ENCODE measurements at regions not wholly inside any gene's neighbourhood (a gene's known extent, or its start where the extent isn't known, plus 50 kb on each side); places are given as distances from the start of the nearest gene placed in this dataset.

GRCh38 chr17:71422968-71423367 is 697.9 kb upstream of the SOX9 start:
- H3K4me3 ChIP-seq (ENCODE audit: low read length): no peak overlapping the region
- DNase-seq (ENCODE audit: low read depth): no peak
- TF ChIP-seq CTCF (IDR thresholded peaks at IDR 0.05; ENCODE audit: insufficient read depth, low read depth, low read length, missing control alignments): no peak

GRCh38 chr17:71423871-71424546 is 696.8 kb upstream of the SOX9 start:
- DNase-seq (ENCODE audit: low read depth): peak; percentile 97
- no peak overlapping the region for H3K4me3 ChIP-seq (ENCODE audit: low read length)
- TF ChIP-seq CTCF (IDR thresholded peaks at IDR 0.05; ENCODE audit: insufficient read depth, low read depth, low read length, missing control alignments): no peak

- TF ChIP-seq CTCF (IDR thresholded peaks at IDR 0.05; ENCODE audit: insufficient read depth, low read depth, low read length, missing control alignments): no peak
- H3K4me3 ChIP-seq (ENCODE audit: low read length): no peak overlapping the region
These were observed 693.0 kb upstream of the SOX9 start for GRCh38 chr17:71427801-71428200.

GRCh38 chr17:71428897-71429296 is 691.9 kb upstream of the SOX9 start:
- H3K4me3 ChIP-seq (ENCODE audit: low read length): no peak overlapping the region
- TF ChIP-seq CTCF (IDR thresholded peaks at IDR 0.05; ENCODE audit: insufficient read depth, low read depth, low read length, missing control alignments): no peak
- no peak for DNase-seq (ENCODE audit: low read depth)

More at GRCh38 chr17:71427801-71428200, 693.0 kb upstream of the SOX9 start:
- DNase-seq (ENCODE audit: low read depth): peak; percentile 77

- no peak for TF ChIP-seq CTCF (IDR thresholded peaks at IDR 0.05; ENCODE audit: insufficient read depth, low read depth, low read length, missing control alignments)
- DNase-seq (ENCODE audit: low read depth): no peak
These were observed 690.5 kb upstream of the SOX9 start for GRCh38 chr17:71430281-71430680.

GRCh38 chr17:71431146-71431545 is 689.7 kb upstream of the SOX9 start:
- TF ChIP-seq CTCF (IDR thresholded peaks at IDR 0.05; ENCODE audit: insufficient read depth, low read depth, low read length, missing control alignments): no peak
- DNase-seq (ENCODE audit: low read depth): no peak
- no peak overlapping the region for H3K4me3 ChIP-seq (ENCODE audit: low read length)

More at GRCh38 chr17:71430281-71430680, 690.5 kb upstream of the SOX9 start:
- H3K4me3 ChIP-seq (ENCODE audit: low read length): no peak overlapping the region
